ENCODE measurements at regions not wholly inside any gene's neighbourhood (a gene's known extent, or its start where the extent isn't known, plus 50 kb on each side); places are given as distances from the start of the nearest gene placed in this dataset.

- TF ChIP-seq POLR2A (IDR thresholded peaks at IDR 0.05): no peak
- TF ChIP-seq CTCF (IDR thresholded peaks at IDR 0.05): no peak
- TF ChIP-seq EP300 (IDR thresholded peaks at IDR 0.05): no peak
Observed at GRCh38 chr20:12827816-12828385, 180.9 kb upstream of the SPTLC3 start.
